A673 (cell line): ENCODE measurements at regions not wholly inside any gene's neighbourhood (a gene's known extent, or its start where the extent isn't known, plus 50 kb on each side); places are given as distances from the start of the nearest gene placed in this dataset.

Experiments used
- BruUV-seq: library from RNA; stranded (reverse); fragments of 400-500 nt; replicated peaks from 2 replicates; lab custom pipeline; 2021; lab: Mats Ljungman, UMichigan
- CTCF ChIA-PET: fragments of 300-600 bp; sonication (Branson Sonifier 250); formaldehyde crosslinking; loops from one replicate; lab custom pipeline; 2022; ENCODE audit warnings: antibody characterized with exemption; lab: Charles Lee
- POLR2A ChIA-PET: fragments of 300-600 bp; sonication (Branson Sonifier 250); formaldehyde crosslinking; loops from one replicate; lab custom pipeline; 2022; ENCODE audit warnings: antibody characterized with exemption; ENCODE audit not compliant: low non-redundant PET; lab: Charles Lee
- DNase-seq: peaks from one replicate; pipeline ENCODE4 v3.0.0-alpha.2; 2015; ENCODE audit warnings: low spot score
- H3K27ac ChIP-seq: fragments of 200-600 bp; sonication (generic); 2 replicates; pipeline ENCODE4 v1.5.1; 2016; ENCODE audit warnings: mixed run types, low read depth, mild to moderate bottlenecking, mixed read lengths, antibody characterized with exemption, low read length; ENCODE audit not compliant: poor library complexity, severe bottlenecking
- H3K27me3 ChIP-seq: fragments of 200-600 bp; sonication (generic); replicated peaks from 2 replicates; pipeline ENCODE4 v1.6.1; 2017; ENCODE audit warnings: mixed run types, low read depth, mild to moderate bottlenecking, mixed read lengths, antibody characterized with exemption, low read length; ENCODE audit not compliant: insufficient read depth, poor library complexity
- H3K36me3 ChIP-seq: fragments of 200-600 bp; sonication (generic); 2 replicates; pipeline ENCODE4 v1.6.1; 2016; ENCODE audit warnings: mixed run types, mild to moderate bottlenecking, mixed read lengths, antibody characterized with exemption, low read length; ENCODE audit not compliant: insufficient read depth, poor library complexity, severe bottlenecking
- H3K4me1 ChIP-seq: fragments of 200-600 bp; sonication (generic); 2 replicates; pipeline ENCODE4 v1.6.1; 2017; ENCODE audit warnings: mixed run types, mild to moderate bottlenecking, mixed read lengths, antibody characterized with exemption, low read length; ENCODE audit not compliant: insufficient read depth, poor library complexity, severe bottlenecking
- H3K4me3 ChIP-seq: fragments of 200-600 bp; sonication (generic); 2 replicates; pipeline ENCODE4 v1.5.1; 2016; ENCODE audit warnings: low read depth, mixed run types, mild to moderate bottlenecking, mixed read lengths, low read length; ENCODE audit not compliant: poor library complexity, severe bottlenecking
- H3K9me3 ChIP-seq: fragments of 200-600 bp; sonication (generic); 2 replicates; pipeline ENCODE4 v1.6.1; 2016; ENCODE audit warnings: mixed run types, low read depth, mild to moderate bottlenecking, mixed read lengths, antibody characterized with exemption, low read length; ENCODE audit not compliant: poor library complexity, severe bottlenecking
- EZH2 ChIP-seq: fragments of 200-600 bp; sonication (generic); IDR thresholded peaks from 2 replicates; pipeline ENCODE4 v1.6.1; 2017; ENCODE audit warnings: borderline replicate concordance, low read depth, mild to moderate bottlenecking, mixed read lengths, antibody characterized with exemption, low read length; ENCODE audit not compliant: poor library complexity, severe bottlenecking
- intact Hi-C: fragments of 100-400 bp; cut with micrococcal nuclease; formaldehyde crosslinking; loops from one replicate; pipeline ENCODE4 v1.10.0; 2022; ENCODE audit not compliant: unreplicated experiment
- TF ChIP-seq, protein P1 (sequence below): fragments of 300-800, 200-600 bp; sonication (generic); conservative IDR thresholded peaks from 2 replicates; pipeline ENCODE4 v1.5.1; 2017; ENCODE audit warnings: low read depth, mild to moderate bottlenecking, antibody characterized with exemption, low read length, moderate library complexity, mixed read lengths

- TF ChIP-seq, protein P1, sequence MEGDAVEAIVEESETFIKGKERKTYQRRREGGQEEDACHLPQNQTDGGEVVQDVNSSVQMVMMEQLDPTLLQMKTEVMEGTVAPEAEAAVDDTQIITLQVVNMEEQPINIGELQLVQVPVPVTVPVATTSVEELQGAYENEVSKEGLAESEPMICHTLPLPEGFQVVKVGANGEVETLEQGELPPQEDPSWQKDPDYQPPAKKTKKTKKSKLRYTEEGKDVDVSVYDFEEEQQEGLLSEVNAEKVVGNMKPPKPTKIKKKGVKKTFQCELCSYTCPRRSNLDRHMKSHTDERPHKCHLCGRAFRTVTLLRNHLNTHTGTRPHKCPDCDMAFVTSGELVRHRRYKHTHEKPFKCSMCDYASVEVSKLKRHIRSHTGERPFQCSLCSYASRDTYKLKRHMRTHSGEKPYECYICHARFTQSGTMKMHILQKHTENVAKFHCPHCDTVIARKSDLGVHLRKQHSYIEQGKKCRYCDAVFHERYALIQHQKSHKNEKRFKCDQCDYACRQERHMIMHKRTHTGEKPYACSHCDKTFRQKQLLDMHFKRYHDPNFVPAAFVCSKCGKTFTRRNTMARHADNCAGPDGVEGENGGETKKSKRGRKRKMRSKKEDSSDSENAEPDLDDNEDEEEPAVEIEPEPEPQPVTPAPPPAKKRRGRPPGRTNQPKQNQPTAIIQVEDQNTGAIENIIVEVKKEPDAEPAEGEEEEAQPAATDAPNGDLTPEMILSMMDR, result no peak
- no peak for TF ChIP-seq EZH2
- Histone ChIP-seq H3K4me1 (no peaks in the 10 kb centered on the region), H3K4me3 (no peak overlapping the region), H3K36me3 (no peaks in the 10 kb centered on the region), H3K27me3 (peaks cover 3% of the 10 kb centered on the region), H3K9me3 (no peaks in the 10 kb centered on the region), H3K27ac (no peak overlapping the region)
- BruUV-seq, result no TSS peak
- CTCF ChIA-PET, result no interaction called here
- DNase-seq, result no peak
- POLR2A ChIA-PET, result no interaction called here
- intact Hi-C loops, result no loop called here
These were observed 117.5 kb downstream of the SOX4 start for GRCh38 chr6:21710908-21711627.

GRCh38 chr6:21712213-21712612, 118.7 kb downstream of the SOX4 start:
- no peaks in the 10 kb centered on the region for H3K9me3 ChIP-seq
- BruUV-seq, result no TSS peak
- TF ChIP-seq EZH2, result no peak
- TF ChIP-seq, protein P1, result no peak
- H3K4me1 ChIP-seq, result no peaks in the 10 kb centered on the region
- ChIA-PET CTCF (no interaction called here), POLR2A (no interaction called here)
- intact Hi-C loops, result no loop called here
- H3K27me3 ChIP-seq, result peaks cover 3% of the 10 kb centered on the region
- H3K4me3 ChIP-seq, result no peak overlapping the region
- H3K27ac ChIP-seq, result no peak overlapping the region
- DNase-seq, result no peak
- H3K36me3 ChIP-seq, result no peaks in the 10 kb centered on the region

DNA sequence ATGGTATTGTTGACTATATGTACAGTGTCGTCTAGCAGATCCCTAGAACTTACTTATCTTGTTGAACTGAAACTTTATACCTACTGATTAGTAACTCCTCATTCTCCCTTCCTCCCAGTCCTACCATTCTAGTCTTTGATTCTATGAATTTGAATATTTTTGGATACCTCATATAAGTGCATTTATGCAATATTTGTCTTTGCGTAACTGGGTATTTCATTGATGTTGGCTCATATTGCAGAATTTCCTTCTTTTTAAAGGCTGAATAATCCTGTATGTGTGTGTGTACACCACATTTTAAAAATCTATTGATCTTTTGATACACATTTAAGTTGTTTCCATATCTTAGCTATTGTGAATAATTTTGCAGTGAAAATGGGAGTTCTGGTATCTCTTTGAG, 119.9 kb downstream of the SOX4 start:
- Histone ChIP-seq H3K27me3 (peaks cover 3% of the 10 kb centered on the region), H3K4me1 (no peaks in the 10 kb centered on the region), H3K4me3 (no peak overlapping the region), H3K27ac (no peak overlapping the region), H3K9me3 (no peaks in the 10 kb centered on the region), H3K36me3 (no peaks in the 10 kb centered on the region)
- CTCF ChIA-PET, result no interaction called here
- no peak for DNase-seq
- TF ChIP-seq, protein P1, result no peak
- TF ChIP-seq EZH2, result no peak
- no TSS peak for BruUV-seq
- POLR2A ChIA-PET, result no interaction called here
- intact Hi-C loops, result no loop called here
